ENCODE measurements at regions not wholly inside any gene's neighbourhood (a gene's known extent, or its start where the extent isn't known, plus 50 kb on each side); places are given as distances from the start of the nearest gene placed in this dataset.
A peak's percentile ranks its signal among the peaks of the same experiment; 100 is the strongest.

- FAIRE-seq, result no peak
- 87% methylated on average over 11 of the region's 11 CpGs; no CpG with 5 or more reads in 1 of the 2 experiments for WGBS, 2 experiments (ENCODE audit: extremely low coverage in 1 of 2, insufficient coverage in 1 of 2, insufficient read length in 1 of 2, insufficient replicate concordance in 2 of 2, low coverage in 1 of 2, low lambda C conversion rate in 2 of 2, missing lambda C conversion rate in 1 of 2)
- CTCF ChIA-PET (ENCODE audit: partially characterized antibody), result interaction anchor here (0.9 to 13.8 kb wide), 4 partner anchors 13 to 161 kb away, joined by 3 to 148 read pairs (median 3); no protein-coding TSS in a partner anchor
- no peak for TF ChIP-seq ATF3 (IDR thresholded peaks at IDR 0.05; ENCODE audit: insufficient read depth, low read depth, low read length)
Measured at GRCh38 chr12:123076604-123077297, 74.1 kb downstream of the PITPNM2 start.

More at GRCh38 chr12:123076604-123077297, 74.1 kb downstream of the PITPNM2 start:
- H3K4ac ChIP-seq (replicated peaks; ENCODE audit: insufficient read length, low read depth, low read length), result no peak overlapping the region
- no peak overlapping the region for H4K91ac ChIP-seq (replicated peaks; ENCODE audit: insufficient read length, low read length)
- H3K9ac ChIP-seq (replicated peaks in 1 of 4; ENCODE audit: extremely low read depth in 1 of 4, low read depth in 3 of 4, low read length in 3 of 4), result no peak overlapping the region
- no peak overlapping the region for H2BK120ac ChIP-seq (replicated peaks; ENCODE audit: low read depth, low read length)
- H2BK5ac ChIP-seq (ENCODE audit: low read depth, low read length), result 0 out of 2 replicates have a peak overlapping the region, but pooled peaks have one; percentile 44
- no peaks in the 10 kb centered on the region for H3K79me2 ChIP-seq (ENCODE audit: control insufficient read depth in 1 of 2, insufficient read depth in 2 of 2, low read length in 2 of 2)
- no peak overlapping the region for H3K4me3 ChIP-seq (ENCODE audit: extremely low read depth in 1 of 4, insufficient read depth in 2 of 4, low read depth in 3 of 4, low read length in 4 of 4)
- no peak overlapping the region for H2BK15ac ChIP-seq (ENCODE audit: low read length)
- H2AK5ac ChIP-seq (ENCODE audit: low read depth, low read length), result 0 out of 2 replicates have a peak overlapping the region, but pooled peaks have one; percentile 19
- DNase-seq (ENCODE audit: low read depth in 1 of 2, low spot score in 2 of 2), result no peak
- no peak overlapping the region for H2AFZ ChIP-seq (ENCODE audit: low read length)
- 0 out of 2 replicates have a peak, but pooled peaks cover 3% of the 10 kb centered on the region for H3K23me2 ChIP-seq (ENCODE audit: low read depth, low read length)
- H3K36me3 ChIP-seq (ENCODE audit: control insufficient read depth in 2 of 4, insufficient read depth in 4 of 4, low read length in 3 of 4), result no peaks in the 10 kb centered on the region
- H3K4me2 ChIP-seq (ENCODE audit: insufficient read depth in 1 of 2, low read depth in 2 of 2, low read length in 2 of 2), result no peak overlapping the region
- H4K20me1 ChIP-seq (replicated peaks in 1 of 2; ENCODE audit: control insufficient read depth in 1 of 2, insufficient read depth in 2 of 2, low read length in 2 of 2), result peaks cover 0 to 8% of the 10 kb centered on the region in 2 experiments
- H4K5ac ChIP-seq (ENCODE audit: insufficient read length, low read depth, low read length), result no peak overlapping the region
- H2BK20ac ChIP-seq (ENCODE audit: low read length), result no peak overlapping the region
- H3K27me3 ChIP-seq (replicated peaks in 1 of 4; ENCODE audit: control insufficient read depth in 3 of 4, extremely low read depth in 1 of 4, insufficient read depth in 3 of 4, low read length in 3 of 4), result peaks cover 0 to 3% (median 0%) of the 10 kb centered on the region in 4 experiments; a peak in 1 of 7 replicates
- H2BK12ac ChIP-seq (ENCODE audit: low read depth, low read length), result no peak overlapping the region
- H3K14ac ChIP-seq (ENCODE audit: insufficient read length), result no peak overlapping the region
- no peak overlapping the region for H3K27ac ChIP-seq (ENCODE audit: low read depth, low read length)
- no peak overlapping the region for H3K56ac ChIP-seq (replicated peaks; ENCODE audit: insufficient read length, low read depth, low read length)
- no peaks in the 10 kb centered on the region for H3K79me1 ChIP-seq (ENCODE audit: low read depth, low read length)
- peaks cover 0 to 7% (median 3%) of the 10 kb centered on the region in 4 experiments; a peak in 5 of 7 replicates for H3K4me1 ChIP-seq (replicated peaks in 1 of 4; ENCODE audit: control insufficient read depth in 3 of 4, insufficient read depth in 4 of 4, low read length in 3 of 4)
- POLR2A ChIA-PET (ENCODE audit: partially characterized antibody), result interaction anchor here (1.4 kb wide), 1 partner anchor 12 kb away, joined by 5 read pairs; no protein-coding TSS in a partner anchor
- H3K18ac ChIP-seq (ENCODE audit: extremely low read depth, low read length), result no peak overlapping the region
- H4K8ac ChIP-seq (ENCODE audit: extremely low read depth, insufficient read depth, low read length), result no peak overlapping the region
- no peak overlapping the region for H3K23ac ChIP-seq (ENCODE audit: insufficient read length)
- no peaks in the 10 kb centered on the region for H3K9me3 ChIP-seq (ENCODE audit: insufficient read depth in 2 of 2, low read depth in 1 of 2, low read length in 1 of 2)
